ENCODE measurements at regions not wholly inside any gene's neighbourhood (a gene's known extent, or its start where the extent isn't known, plus 50 kb on each side); places are given as distances from the start of the nearest gene placed in this dataset.

- no CpG with 5 or more reads among the region's 3 CpGs for WGBS (ENCODE audit: extremely low coverage, insufficient read length, low lambda C conversion rate)
- H2BK15ac ChIP-seq (ENCODE audit: low read depth, low read length): no peak overlapping the region
Observed at GRCh38 chr4:41410049-41410448, 127.9 kb upstream of the LIMCH1 start.

More at GRCh38 chr4:41410049-41410448, 127.9 kb upstream of the LIMCH1 start:
- no peaks in the 10 kb centered on the region for H3K27me3 ChIP-seq (ENCODE audit: insufficient read depth, low read length)
- 0 out of 7 replicates have a peak overlapping the region, but pooled peaks of 1 of the 3 experiments have one; percentile 20 for H3K27ac Mint-ChIP-seq
- no peak overlapping the region for H4K8ac ChIP-seq (replicated peaks; ENCODE audit: insufficient read length, low read depth, low read length)
- no peaks in the 10 kb centered on the region for H3K9me3 ChIP-seq (ENCODE audit: control insufficient read depth, low read depth, low read length)
- no peaks in the 10 kb centered on the region for H3K23me2 ChIP-seq (ENCODE audit: insufficient read length, low read depth, low read length, poor library complexity, severe bottlenecking)
- H3K4me1 ChIP-seq (ENCODE audit: insufficient read depth, low read length): no peaks in the 10 kb centered on the region
- H2AFZ ChIP-seq (ENCODE audit: low read length): no peak overlapping the region
- no peak overlapping the region for H3K18ac ChIP-seq (ENCODE audit: insufficient read length, low read depth, low read length)
- no peak overlapping the region for H3K4ac ChIP-seq (ENCODE audit: low read depth, low read length)
- no peak overlapping the region for H3K56ac ChIP-seq (ENCODE audit: insufficient read length, low read depth, low read length)
- no peak overlapping the region for H3K4me2 ChIP-seq (ENCODE audit: insufficient read depth, insufficient read length, low read length)
- peaks cover 7 to 18% of the 10 kb centered on the region in 2 experiments for H3K4me1 Mint-ChIP-seq
- H3K79me2 ChIP-seq (ENCODE audit: insufficient read depth, low read length): no peaks in the 10 kb centered on the region
- H2BK12ac ChIP-seq (ENCODE audit: insufficient read length, low read depth, low read length): no peak overlapping the region
- no peak overlapping the region for H3K23ac ChIP-seq (ENCODE audit: insufficient read length, low read depth, low read length)
- no peaks in the 10 kb centered on the region for H3K9me3 Mint-ChIP-seq
- H3T11ph ChIP-seq (ENCODE audit: low read length): no peak overlapping the region
- no peaks in the 10 kb centered on the region for H3K27me3 Mint-ChIP-seq (ENCODE audit: low read depth)
- no peak overlapping the region for H2BK20ac ChIP-seq (ENCODE audit: low read depth, low read length, poor library complexity, severe bottlenecking)
- no peak for DNase-seq
- no peak overlapping the region for H3K4me3 Mint-ChIP-seq
- H2BK120ac ChIP-seq (ENCODE audit: low read depth, low read length, poor library complexity, severe bottlenecking): no peak overlapping the region
- no peak overlapping the region for H4K5ac ChIP-seq (ENCODE audit: insufficient read length, low read depth, low read length)
- no peaks in the 10 kb centered on the region for H3K36me3 Mint-ChIP-seq (ENCODE audit: insufficient read depth in 1 of 3, low read depth in 3 of 3)
- no peak overlapping the region for H3K14ac ChIP-seq (ENCODE audit: insufficient read depth, low read length)
- no peak overlapping the region for H3K9ac ChIP-seq (ENCODE audit: extremely low read depth, insufficient read length, low read length)
- TF ChIP-seq CTCF (conservative IDR thresholded peaks at IDR 0.05): no peak
- H3K27ac ChIP-seq (ENCODE audit: insufficient read length, low read depth, low read length): no peak overlapping the region
- no peaks in the 10 kb centered on the region for H4K20me1 ChIP-seq (ENCODE audit: control insufficient read depth, insufficient read depth, insufficient read length)
- H4K91ac ChIP-seq (ENCODE audit: insufficient read length, low read depth, low read length): no peak overlapping the region
- H2BK5ac ChIP-seq (ENCODE audit: insufficient read length, low read length): no peak overlapping the region
- no peaks in the 10 kb centered on the region for H3K79me1 ChIP-seq (ENCODE audit: insufficient read depth, low read depth, low read length, poor library complexity, severe bottlenecking)
- no peak overlapping the region for H2AK5ac ChIP-seq (ENCODE audit: insufficient read length, low read length)
